Body of pancreas (tissue), 4 donors: ENCODE measurements at regions not wholly inside any gene's neighbourhood (a gene's known extent, or its start where the extent isn't known, plus 50 kb on each side); places are given as distances from the start of the nearest gene placed in this dataset.

ENCODE experiments used
- POLR2A ChIP-seq, 3 donors: fragments of 450-650 bp; IDR thresholded peaks; one replicate each; pipeline ENCODE4 v1.6.1; 2016; ENCODE audit warnings: antibody characterized with exemption in 3 of 3, mild to moderate bottlenecking in 2 of 3
- TF ChIP-seq, protein P1 (sequence below), 7 experiments: fragments of 450-650 bp in 4 of 7; fragments of 200-600 bp in 3 of 7; sonication (generic) in 3 of 7; IDR thresholded peaks; one replicate each; pipeline ENCODE4 v1.5.1; 2016 to 2019; ENCODE audit warnings: antibody characterized with exemption in 7 of 7

- TF ChIP-seq, protein P1, sequence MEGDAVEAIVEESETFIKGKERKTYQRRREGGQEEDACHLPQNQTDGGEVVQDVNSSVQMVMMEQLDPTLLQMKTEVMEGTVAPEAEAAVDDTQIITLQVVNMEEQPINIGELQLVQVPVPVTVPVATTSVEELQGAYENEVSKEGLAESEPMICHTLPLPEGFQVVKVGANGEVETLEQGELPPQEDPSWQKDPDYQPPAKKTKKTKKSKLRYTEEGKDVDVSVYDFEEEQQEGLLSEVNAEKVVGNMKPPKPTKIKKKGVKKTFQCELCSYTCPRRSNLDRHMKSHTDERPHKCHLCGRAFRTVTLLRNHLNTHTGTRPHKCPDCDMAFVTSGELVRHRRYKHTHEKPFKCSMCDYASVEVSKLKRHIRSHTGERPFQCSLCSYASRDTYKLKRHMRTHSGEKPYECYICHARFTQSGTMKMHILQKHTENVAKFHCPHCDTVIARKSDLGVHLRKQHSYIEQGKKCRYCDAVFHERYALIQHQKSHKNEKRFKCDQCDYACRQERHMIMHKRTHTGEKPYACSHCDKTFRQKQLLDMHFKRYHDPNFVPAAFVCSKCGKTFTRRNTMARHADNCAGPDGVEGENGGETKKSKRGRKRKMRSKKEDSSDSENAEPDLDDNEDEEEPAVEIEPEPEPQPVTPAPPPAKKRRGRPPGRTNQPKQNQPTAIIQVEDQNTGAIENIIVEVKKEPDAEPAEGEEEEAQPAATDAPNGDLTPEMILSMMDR (IDR thresholded peaks at IDR 0.05) = no peak
- TF ChIP-seq POLR2A (IDR thresholded peaks at IDR 0.05) = no peak
Observed at GRCh38 chr3:171976526-171976925, 62.9 kb upstream of the FNDC3B start.
